BJ (cell line): ENCODE measurements at regions not wholly inside any gene's neighbourhood (a gene's known extent, or its start where the extent isn't known, plus 50 kb on each side); places are given as distances from the start of the nearest gene placed in this dataset.

Source experiments
- CTCF ChIA-PET: fragments of 350-600 bp; formaldehyde crosslinking; extraction: SDS; loops from one replicate; lab custom pipeline; 2021; ENCODE audit warnings: antibody characterized with exemption, inconsistent platforms; lab: Yijun Ruan, JAX
- POLR2A ChIA-PET: fragments of 300-600 bp; sonication (Branson Sonifier 250); formaldehyde crosslinking; extraction: SDS; loops from one replicate; lab custom pipeline; 2021; ENCODE audit warnings: antibody characterized with exemption; lab: Charles Lee
- DNase-seq: peaks from one replicate; pipeline ENCODE4 v3.0.0-alpha.2; 2011; ENCODE audit warnings: low read depth
- H3K27me3 ChIP-seq: 2 replicates; pipeline ENCODE4 v1.6.0; 2011; ENCODE audit warnings: low read length; ENCODE audit not compliant: control insufficient read depth, insufficient read depth
- H3K36me3 ChIP-seq: 2 replicates; pipeline ENCODE4 v1.5.1; 2011; ENCODE audit warnings: low read length; ENCODE audit not compliant: control insufficient read depth, insufficient read depth
- H3K4me3 ChIP-seq: 2 replicates; pipeline ENCODE4 v1.5.1; 2011; ENCODE audit warnings: low read depth, mild to moderate bottlenecking, control low read depth, low read length
- CTCF ChIP-seq: IDR thresholded peaks from 2 replicates; pipeline ENCODE4 v1.5.1; 2011; ENCODE audit warnings: low read depth, mild to moderate bottlenecking, control low read depth, inconsistent platforms, low read length, moderate library complexity; ENCODE audit not compliant: insufficient read depth

- TF ChIP-seq CTCF: no peak
- POLR2A ChIA-PET: no interaction called here
- DNase-seq: no peak
- Histone ChIP-seq H3K27me3 (no peaks in the 10 kb centered on the region), H3K4me3 (no peak overlapping the region), H3K36me3 (no peaks in the 10 kb centered on the region)
- CTCF ChIA-PET: no interaction called here
Observed at GRCh38 chr5:125367702-125368101, 621.3 kb upstream of the ZNF608 start.

GRCh38 chr5:125370461-125371205 lies 624.2 kb upstream of the ZNF608 start:
- Histone ChIP-seq H3K27me3 (no peaks in the 10 kb centered on the region), H3K4me3 (no peak overlapping the region), H3K36me3 (no peaks in the 10 kb centered on the region)
- no peak for DNase-seq
- POLR2A ChIA-PET: interaction anchor here (0.6 kb wide), 1 partner anchor 32 kb away, joined by 6 read pairs; no protein-coding TSS in a partner anchor
- CTCF ChIA-PET: no interaction called here
- no peak for TF ChIP-seq CTCF

- Histone ChIP-seq H3K27me3 (no peaks in the 10 kb centered on the region), H3K4me3 (no peak overlapping the region), H3K36me3 (no peaks in the 10 kb centered on the region)
- ChIA-PET CTCF (interaction anchor here (1.1 kb wide), 1 partner anchor 26 kb away, joined by 3 read pairs; no protein-coding TSS in a partner anchor), POLR2A (interaction anchor here (0.6 kb wide), 1 partner anchor 219 kb away, joined by 3 read pairs; no protein-coding TSS in a partner anchor)
- TF ChIP-seq CTCF: no peak
- peak; percentile 35 for DNase-seq
Observed at GRCh38 chr5:125372694-125373631, 626.5 kb upstream of the ZNF608 start.

- Histone ChIP-seq H3K27me3 (no peaks in the 10 kb centered on the region), H3K36me3 (no peaks in the 10 kb centered on the region), H3K4me3 (no peak overlapping the region)
- POLR2A ChIA-PET: no interaction called here
- CTCF ChIA-PET: no interaction called here
- TF ChIP-seq CTCF: no peak
- DNase-seq: no peak
Observed at GRCh38 chr5:125375143-125375542, 628.7 kb upstream of the ZNF608 start.

GRCh38 chr5:125376059-125376641 lies 629.7 kb upstream of the ZNF608 start:
- DNase-seq: no peak
- no peaks in the 10 kb centered on the region for H3K27me3 ChIP-seq
- ChIA-PET POLR2A (no interaction called here), CTCF (no interaction called here)
- no peak for TF ChIP-seq CTCF
- no peaks in the 10 kb centered on the region for H3K36me3 ChIP-seq
- no peak overlapping the region for H3K4me3 ChIP-seq
